ENCODE measurements at regions not wholly inside any gene's neighbourhood (a gene's known extent, or its start where the extent isn't known, plus 50 kb on each side); places are given as distances from the start of the nearest gene placed in this dataset.

DNA sequence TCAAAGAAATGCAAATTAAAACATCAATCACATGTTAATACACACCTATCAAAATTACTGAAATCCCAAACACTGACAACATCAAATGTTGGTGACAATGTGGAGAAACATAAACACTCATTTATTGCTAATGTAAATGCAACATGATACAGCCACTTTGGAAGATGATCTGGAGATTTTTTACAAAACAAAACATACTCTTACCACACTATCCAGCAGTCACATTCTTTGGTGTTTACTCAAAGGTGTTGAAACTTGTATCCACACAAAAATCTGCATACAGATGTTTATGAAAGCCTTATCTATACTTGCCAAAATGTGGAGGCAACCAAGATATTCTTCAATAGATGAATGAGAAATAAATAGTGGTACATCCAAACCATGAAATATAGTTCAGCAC lies 1219.5 kb upstream of the PCDH20 start:
- H3K4me3 Mint-ChIP-seq: no peak overlapping the region

DNA sequence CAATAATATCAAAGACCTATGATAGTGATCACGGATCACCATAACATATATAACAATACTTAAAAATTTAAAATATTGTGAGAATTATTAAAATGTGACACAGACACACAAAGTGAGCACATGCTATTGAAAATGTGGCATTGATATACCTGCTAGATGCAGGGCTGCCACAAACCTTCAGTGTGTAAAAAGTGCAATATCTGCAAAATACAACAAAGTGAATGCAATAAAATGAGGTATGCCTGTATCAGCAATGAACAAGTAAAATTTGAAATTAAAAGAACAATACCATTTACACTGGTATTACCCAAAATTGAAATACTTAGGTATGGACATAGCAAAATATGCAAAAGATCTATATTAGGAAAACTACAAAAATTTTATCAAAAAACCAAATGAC lies 1217.8 kb upstream of the PCDH20 start:
- H3K27ac Mint-ChIP-seq: no peak overlapping the region
- no peaks in the 10 kb centered on the region for H3K4me1 Mint-ChIP-seq
- ATAC-seq (no peak), DNase-seq (no peak)
- no peaks in the 10 kb centered on the region for H3K36me3 Mint-ChIP-seq (ENCODE audit: low read depth)
- no peak overlapping the region for H3K4me3 Mint-ChIP-seq
- H3K27me3 Mint-ChIP-seq: no peaks in the 10 kb centered on the region
- H3K9me3 ChIP-seq (ENCODE audit: control insufficient read depth, low read length, poor library complexity, severe bottlenecking): no peaks in the 10 kb centered on the region

More for the DNA sequence above, 1219.5 kb upstream of the PCDH20 start:
- H3K27me3 Mint-ChIP-seq: no peaks in the 10 kb centered on the region
- no peak for ATAC-seq
- DNase-seq: no peak
- H3K4me1 Mint-ChIP-seq: no peaks in the 10 kb centered on the region
- no peaks in the 10 kb centered on the region for H3K36me3 Mint-ChIP-seq (ENCODE audit: low read depth)
- no peaks in the 10 kb centered on the region for H3K9me3 ChIP-seq (ENCODE audit: control insufficient read depth, low read length, poor library complexity, severe bottlenecking)
- no peak overlapping the region for H3K27ac Mint-ChIP-seq

DNA sequence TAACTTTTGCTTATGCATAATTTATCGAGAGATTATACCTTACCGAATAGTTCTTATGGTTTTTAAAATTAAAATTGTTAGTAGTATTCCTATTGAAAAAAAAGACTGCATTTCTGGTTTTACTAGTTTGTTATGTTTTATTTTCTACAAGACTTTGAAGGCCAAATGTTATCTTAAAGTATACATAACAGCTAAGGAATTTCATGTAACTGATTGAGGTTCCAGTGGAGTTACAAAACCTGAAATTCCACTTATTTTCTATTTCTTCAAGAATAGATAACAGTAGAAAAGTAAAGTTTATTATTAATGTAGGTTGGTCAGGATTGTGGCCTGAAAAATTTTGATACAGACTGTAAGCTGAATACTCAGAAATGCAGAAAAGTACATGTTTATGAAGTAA lies 1216.0 kb upstream of the PCDH20 start:
- no peaks in the 10 kb centered on the region for H3K27me3 Mint-ChIP-seq
- no peak overlapping the region for H3K27ac Mint-ChIP-seq
- H3K9me3 ChIP-seq (ENCODE audit: control insufficient read depth, low read length, poor library complexity, severe bottlenecking): no peaks in the 10 kb centered on the region
- no peak for DNase-seq
- no peak overlapping the region for H3K4me3 Mint-ChIP-seq
- H3K36me3 Mint-ChIP-seq (ENCODE audit: low read depth): no peaks in the 10 kb centered on the region
- H3K4me1 Mint-ChIP-seq: no peaks in the 10 kb centered on the region
- ATAC-seq: no peak

DNA sequence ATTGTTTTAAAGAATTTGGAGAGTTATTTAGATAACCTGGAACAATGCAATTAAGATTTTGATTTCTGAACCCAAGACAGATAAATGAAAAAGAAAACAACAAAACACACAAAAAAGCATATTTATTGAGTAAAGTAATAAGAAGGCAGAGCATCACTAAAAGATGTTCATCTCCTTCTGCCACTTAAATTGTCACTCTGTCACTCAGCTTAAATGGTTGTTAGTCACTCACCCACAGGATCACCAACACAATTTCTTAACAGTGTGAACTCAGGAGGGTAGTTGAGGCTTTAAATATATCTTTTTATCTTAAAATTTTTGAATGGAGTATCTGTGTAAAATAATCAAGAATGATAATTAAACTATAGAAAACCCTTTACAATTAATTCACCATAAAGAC lies 1215.5 kb upstream of the PCDH20 start:
- Mint-ChIP-seq H3K4me3 (no peak overlapping the region), H3K27me3 (no peaks in the 10 kb centered on the region), H3K27ac (no peak overlapping the region), H3K4me1 (no peaks in the 10 kb centered on the region), H3K36me3 (ENCODE audit: low read depth) (no peaks in the 10 kb centered on the region)
- H3K9me3 ChIP-seq (ENCODE audit: control insufficient read depth, low read length, poor library complexity, severe bottlenecking): no peaks in the 10 kb centered on the region
- ATAC-seq: no peak
- no peak for DNase-seq

DNA sequence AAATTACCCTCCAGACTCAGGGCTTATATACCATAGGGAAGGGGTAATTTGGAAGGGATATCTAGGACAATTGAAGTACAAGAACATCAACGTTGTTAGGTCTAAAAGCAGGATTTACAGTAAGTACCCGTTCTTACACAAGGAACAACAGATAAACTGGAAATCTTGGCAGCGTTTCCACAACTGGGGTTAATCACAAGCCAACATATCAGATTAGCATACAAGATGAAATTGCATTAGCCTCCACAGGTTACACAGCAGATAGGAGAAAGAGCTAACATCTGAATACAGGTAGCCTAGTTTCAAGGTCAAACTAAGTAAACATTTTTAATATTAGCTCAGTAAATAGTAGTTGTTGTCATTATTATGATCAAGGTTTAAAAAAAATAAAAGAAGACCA lies 1214.0 kb upstream of the PCDH20 start:
- no peak for DNase-seq
- H3K27me3 Mint-ChIP-seq: no peaks in the 10 kb centered on the region
- H3K4me3 Mint-ChIP-seq: no peak overlapping the region
- H3K4me1 Mint-ChIP-seq: no peaks in the 10 kb centered on the region
- H3K36me3 Mint-ChIP-seq (ENCODE audit: low read depth): no peaks in the 10 kb centered on the region
- no peaks in the 10 kb centered on the region for H3K9me3 ChIP-seq (ENCODE audit: control insufficient read depth, low read length, poor library complexity, severe bottlenecking)
- H3K27ac Mint-ChIP-seq: no peak overlapping the region
- no peak for ATAC-seq

DNA sequence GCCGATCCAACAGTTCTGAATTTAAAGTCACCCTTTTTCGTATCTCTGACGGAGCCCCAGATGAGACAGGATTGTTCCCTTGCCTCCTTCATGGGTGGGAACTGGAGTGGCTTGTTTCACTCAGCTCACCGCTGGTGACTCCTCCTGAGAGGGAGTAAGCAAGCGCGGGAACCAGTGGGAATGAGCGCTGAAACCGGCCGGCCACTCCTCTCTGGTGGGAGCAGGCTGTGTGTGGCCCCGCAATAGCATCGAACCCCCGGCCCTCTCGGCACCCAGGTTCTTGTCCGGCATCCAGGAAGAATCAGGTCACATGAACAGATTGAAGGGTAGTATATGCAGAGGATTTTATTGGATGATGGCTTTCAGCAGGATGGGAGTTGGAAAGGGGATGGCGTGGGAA lies 1211.6 kb upstream of the PCDH20 start:
- no peak overlapping the region for H3K4me3 Mint-ChIP-seq
- H3K36me3 Mint-ChIP-seq (ENCODE audit: low read depth): no peaks in the 10 kb centered on the region
- H3K27me3 Mint-ChIP-seq: no peaks in the 10 kb centered on the region
- no peak overlapping the region for H3K27ac Mint-ChIP-seq
- ATAC-seq (no peak), DNase-seq (no peak)
- H3K4me1 Mint-ChIP-seq: no peaks in the 10 kb centered on the region
- H3K9me3 ChIP-seq (ENCODE audit: control insufficient read depth, low read length, poor library complexity, severe bottlenecking): no peaks in the 10 kb centered on the region

DNA sequence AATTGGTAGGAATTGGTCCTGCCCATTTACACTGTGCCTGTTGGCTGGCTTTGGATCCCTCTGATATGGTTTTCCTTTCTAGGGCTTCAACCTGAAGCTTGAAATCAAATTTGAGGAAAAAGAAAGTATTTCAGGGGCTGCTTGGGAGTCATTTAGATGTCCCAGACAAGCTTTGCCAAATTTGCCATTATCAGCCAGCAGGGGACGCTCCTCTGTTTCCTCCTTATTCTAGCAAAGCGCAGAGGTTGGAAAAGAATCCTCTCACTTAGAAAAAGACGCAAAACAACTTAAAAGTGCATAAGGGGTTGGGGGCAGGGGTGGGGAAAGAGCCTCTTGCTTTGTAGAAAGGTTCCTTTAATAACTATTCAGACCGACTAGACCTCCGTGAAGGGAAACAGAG lies 1211.1 kb upstream of the PCDH20 start:
- no peak overlapping the region for H3K4me3 Mint-ChIP-seq
- H3K4me1 Mint-ChIP-seq: no peaks in the 10 kb centered on the region
- ATAC-seq: no peak
- no peak overlapping the region for H3K27ac Mint-ChIP-seq
- H3K27me3 Mint-ChIP-seq: no peaks in the 10 kb centered on the region
- no peak for DNase-seq
- H3K36me3 Mint-ChIP-seq (ENCODE audit: low read depth): no peaks in the 10 kb centered on the region
- no peaks in the 10 kb centered on the region for H3K9me3 ChIP-seq (ENCODE audit: control insufficient read depth, low read length, poor library complexity, severe bottlenecking)

DNA sequence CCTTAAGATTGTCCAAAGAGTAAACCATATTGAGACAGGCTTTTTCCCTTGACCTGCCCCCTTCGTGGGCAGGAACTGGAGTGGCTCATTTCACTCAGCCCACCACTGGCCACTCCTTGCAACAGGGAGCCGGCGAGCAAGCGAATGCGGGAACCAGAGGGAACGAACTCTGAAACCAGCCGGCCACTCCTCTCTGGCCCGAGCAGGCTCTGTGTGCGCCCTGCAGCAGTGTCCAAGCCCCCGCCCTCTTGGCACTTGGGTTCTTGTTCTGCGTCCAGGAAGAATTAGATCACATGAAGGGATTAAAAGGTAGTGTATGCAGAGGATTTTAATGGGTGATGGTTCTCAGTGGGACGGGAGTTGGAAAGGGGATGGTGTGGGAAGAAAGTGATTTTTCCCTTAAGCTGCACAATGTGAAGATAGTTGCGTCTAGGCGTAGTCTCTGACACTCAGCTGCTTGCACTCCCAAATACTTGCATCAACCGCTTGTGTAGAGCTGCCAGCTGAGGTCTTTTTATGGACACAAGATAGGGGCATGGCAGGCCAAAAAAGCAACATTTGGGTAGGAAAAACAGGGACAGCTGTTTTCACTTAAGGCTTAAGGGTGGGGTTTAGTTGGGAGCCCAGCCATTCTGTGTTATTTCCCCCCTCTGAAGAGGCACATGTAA lies 1209.7 kb upstream of the PCDH20 start:
- H3K9me3 ChIP-seq (ENCODE audit: control insufficient read depth, low read length, poor library complexity, severe bottlenecking): no peaks in the 10 kb centered on the region
- ATAC-seq (no peak), DNase-seq (no peak)
- H3K4me1 Mint-ChIP-seq: no peaks in the 10 kb centered on the region
- H3K4me3 Mint-ChIP-seq: no peak overlapping the region
- H3K36me3 Mint-ChIP-seq (ENCODE audit: low read depth): no peaks in the 10 kb centered on the region
- no peaks in the 10 kb centered on the region for H3K27me3 Mint-ChIP-seq
- H3K27ac Mint-ChIP-seq: no peak overlapping the region

DNA sequence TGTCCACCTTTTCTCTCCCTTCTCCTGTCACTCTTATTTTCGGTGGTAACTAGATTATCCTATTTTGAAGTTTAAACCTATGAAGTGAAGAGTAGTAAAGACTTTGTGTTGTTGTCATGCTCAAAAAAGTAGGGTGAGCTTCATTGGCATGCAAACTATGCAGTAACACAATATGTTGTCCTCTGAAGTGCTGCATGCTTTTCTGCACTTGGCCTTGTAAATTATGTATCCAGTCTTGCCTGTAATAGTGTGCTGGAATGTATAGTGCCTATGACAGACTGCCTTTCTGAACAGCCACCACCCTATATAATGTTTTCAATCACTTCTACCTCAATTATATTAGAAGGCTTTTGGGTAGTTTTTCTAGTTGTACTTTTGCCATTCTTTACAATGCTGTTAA lies 1198.2 kb upstream of the PCDH20 start:
- no peak overlapping the region for H3K27ac Mint-ChIP-seq
- no peak overlapping the region for H3K4me3 Mint-ChIP-seq
- no peaks in the 10 kb centered on the region for H3K9me3 ChIP-seq (ENCODE audit: control insufficient read depth, low read length, poor library complexity, severe bottlenecking)
- DNase-seq (no peak), ATAC-seq (no peak)
- H3K27me3 Mint-ChIP-seq: no peaks in the 10 kb centered on the region
- H3K4me1 Mint-ChIP-seq: no peaks in the 10 kb centered on the region
- no peaks in the 10 kb centered on the region for H3K36me3 Mint-ChIP-seq (ENCODE audit: low read depth)

DNA sequence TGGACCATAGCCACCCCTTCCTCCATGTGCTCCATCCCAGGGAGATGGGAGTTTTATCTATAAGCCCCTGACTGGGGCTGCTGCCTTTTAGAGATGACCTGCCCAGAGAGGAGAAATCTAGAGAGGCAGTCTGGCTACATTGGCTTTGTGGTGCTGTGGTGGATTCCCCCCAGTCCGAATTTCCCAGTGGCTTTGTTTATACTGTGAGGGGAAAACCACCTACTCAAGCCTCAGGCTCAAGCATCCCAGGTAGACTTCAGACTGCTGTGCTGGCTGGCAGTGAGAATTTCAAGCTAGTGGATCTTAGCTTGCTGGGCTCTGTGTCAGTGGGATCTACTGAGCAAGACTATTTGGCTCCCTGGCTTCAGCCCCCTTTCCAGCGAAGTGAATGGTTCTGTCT lies 1195.7 kb upstream of the PCDH20 start:
- Mint-ChIP-seq H3K4me1 (no peaks in the 10 kb centered on the region), H3K36me3 (ENCODE audit: low read depth) (no peaks in the 10 kb centered on the region), H3K27me3 (no peaks in the 10 kb centered on the region), H3K4me3 (no peak overlapping the region), H3K27ac (no peak overlapping the region)
- H3K9me3 ChIP-seq (ENCODE audit: control insufficient read depth, low read length, poor library complexity, severe bottlenecking): peaks cover 2% of the 10 kb centered on the region
- ATAC-seq (no peak), DNase-seq (no peak)

DNA sequence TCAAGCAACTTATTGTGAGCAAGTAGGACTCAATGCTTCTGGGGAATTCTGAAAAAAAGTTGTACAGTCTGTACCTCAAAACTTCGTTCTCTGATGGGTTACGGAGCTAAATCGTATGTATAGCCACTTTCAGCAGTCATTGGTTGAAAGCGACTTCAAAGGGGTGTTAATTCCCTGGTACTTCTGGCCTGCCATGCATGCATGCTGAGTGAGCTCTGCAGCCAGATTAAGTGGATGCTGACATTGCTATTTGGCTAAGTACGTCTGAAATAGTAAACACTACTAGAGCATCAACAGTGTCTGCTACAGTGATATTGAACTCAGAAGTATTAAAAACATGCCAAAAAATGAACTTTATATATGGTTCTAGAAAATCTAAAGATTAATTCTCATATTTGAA lies 1183.1 kb upstream of the PCDH20 start:
- Mint-ChIP-seq H3K36me3 (ENCODE audit: low read depth) (no peaks in the 10 kb centered on the region), H3K27me3 (no peaks in the 10 kb centered on the region), H3K4me1 (no peaks in the 10 kb centered on the region), H3K27ac (no peak overlapping the region), H3K4me3 (no peak overlapping the region)
- H3K9me3 ChIP-seq (ENCODE audit: control insufficient read depth, low read length, poor library complexity, severe bottlenecking): peaks cover under 1% of the 10 kb centered on the region
- no peak for DNase-seq
- no peak for ATAC-seq

DNA sequence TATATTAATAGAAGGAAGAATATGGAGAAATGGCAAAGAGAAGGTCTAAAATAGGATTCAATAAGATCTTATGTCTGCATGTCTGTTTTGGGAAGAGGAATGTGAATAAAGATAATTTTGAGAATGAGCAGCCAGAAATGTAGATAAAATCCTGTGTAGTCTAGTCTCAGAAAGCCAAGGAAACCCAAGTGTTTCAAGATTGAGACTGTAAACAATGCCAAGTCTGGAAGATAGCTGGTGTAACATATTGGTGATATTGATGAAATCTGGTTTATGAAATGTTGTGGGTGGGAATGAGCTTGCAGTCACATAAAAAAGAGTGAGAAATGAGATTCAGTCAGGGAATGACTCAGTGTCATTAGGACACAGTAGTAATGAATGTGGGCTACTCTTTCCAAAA lies 1180.3 kb upstream of the PCDH20 start:
- ATAC-seq: no peak
- Mint-ChIP-seq H3K4me3 (no peak overlapping the region), H3K4me1 (no peaks in the 10 kb centered on the region), H3K27me3 (no peaks in the 10 kb centered on the region), H3K36me3 (ENCODE audit: low read depth) (no peaks in the 10 kb centered on the region), H3K27ac (no peak overlapping the region)
- H3K9me3 ChIP-seq (ENCODE audit: control insufficient read depth, low read length, poor library complexity, severe bottlenecking): no peaks in the 10 kb centered on the region
- no peak for DNase-seq

DNA sequence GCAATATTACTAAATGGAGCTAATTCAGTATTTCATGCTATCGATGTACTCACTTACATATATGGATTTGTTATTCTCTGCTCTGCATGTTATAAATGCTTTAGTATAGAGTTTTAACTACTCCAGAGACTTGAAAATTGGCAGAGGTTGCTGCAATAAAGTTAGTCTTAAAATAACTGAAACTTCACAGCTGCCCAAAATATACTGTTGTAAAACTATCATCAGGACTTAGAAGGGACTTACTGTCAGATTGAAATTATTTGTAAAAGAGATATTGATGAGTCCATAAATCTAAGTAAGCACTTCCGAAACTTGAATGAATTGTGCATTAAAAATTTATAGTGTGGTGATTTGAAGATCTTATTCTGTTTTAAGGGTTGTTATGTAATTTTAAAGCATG lies 1178.2 kb upstream of the PCDH20 start:
- H3K27me3 Mint-ChIP-seq: no peaks in the 10 kb centered on the region
- DNase-seq (no peak), ATAC-seq (no peak)
- H3K36me3 Mint-ChIP-seq (ENCODE audit: low read depth): no peaks in the 10 kb centered on the region
- no peaks in the 10 kb centered on the region for H3K4me1 Mint-ChIP-seq
- H3K27ac Mint-ChIP-seq: no peak overlapping the region
- H3K9me3 ChIP-seq (ENCODE audit: control insufficient read depth, low read length, poor library complexity, severe bottlenecking): no peaks in the 10 kb centered on the region
- H3K4me3 Mint-ChIP-seq: no peak overlapping the region

DNA sequence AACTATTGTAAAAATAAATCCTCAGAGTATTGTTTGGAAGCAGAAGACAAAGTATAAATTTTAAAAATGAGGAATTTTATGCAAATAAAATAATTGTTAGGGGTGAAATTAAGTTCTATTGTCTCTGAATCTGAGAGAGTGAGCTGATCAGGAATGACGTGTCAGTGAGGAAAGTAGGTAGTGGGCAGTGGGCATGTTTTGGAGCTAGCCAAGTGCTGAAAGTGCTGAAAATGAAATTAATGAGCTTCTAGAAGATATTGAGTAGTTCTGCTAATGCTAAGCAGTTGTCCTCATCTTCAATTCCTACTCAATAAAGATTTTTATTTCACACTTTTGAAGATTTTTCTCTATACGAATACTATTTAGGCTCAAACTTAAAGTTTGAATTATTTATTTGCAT lies 1167.8 kb upstream of the PCDH20 start:
- H3K4me1 Mint-ChIP-seq: no peaks in the 10 kb centered on the region
- H3K27ac Mint-ChIP-seq: no peak overlapping the region
- H3K27me3 Mint-ChIP-seq: no peaks in the 10 kb centered on the region
- no peak for ATAC-seq
- no peak for DNase-seq
- no peaks in the 10 kb centered on the region for H3K9me3 ChIP-seq (ENCODE audit: control insufficient read depth, low read length, poor library complexity, severe bottlenecking)
- H3K36me3 Mint-ChIP-seq (ENCODE audit: low read depth): no peaks in the 10 kb centered on the region
- no peak overlapping the region for H3K4me3 Mint-ChIP-seq

Measured in T-helper 17 cell (primary cell).